ENCODE measurements at regions not wholly inside any gene's neighbourhood (a gene's known extent, or its start where the extent isn't known, plus 50 kb on each side); places are given as distances from the start of the nearest gene placed in this dataset.

- peaks cover 0 to 5% (median 0%) of the 10 kb centered on the region in 11 experiments; a peak in 1 of 22 replicates for H3K9me3 ChIP-seq (replicated peaks in 1 of 11)
- no peaks in the 10 kb centered on the region for H3K27me3 ChIP-seq
- H3K27ac ChIP-seq, result no peak overlapping the region
- H3K36me3 ChIP-seq, result no peaks in the 10 kb centered on the region
- no peak overlapping the region for H3K9ac ChIP-seq
- H3K4me1 ChIP-seq, result peaks cover 0 to 6% (median 0%) of the 10 kb centered on the region in 10 experiments; a peak in 6 of 20 replicates
- TF ChIP-seq Cebpa-rat (IDR thresholded peaks at IDR 0.05), result no peak
- no peak overlapping the region for H3K4me2 ChIP-seq
- H3K4me3 ChIP-seq, result no peak overlapping the region
- H4K20me1 ChIP-seq, result no peaks in the 10 kb centered on the region
Measured at GRCh38 chr9:81234924-81235610, 454.3 kb downstream of the TLE1 start.

GRCh38 chr9:81231011-81231410 lies 458.3 kb downstream of the TLE1 start:
- Histone ChIP-seq H3K9me3 (replicated peaks in 1 of 11) (peaks cover 0 to 13% (median 3%) of the 10 kb centered on the region in 11 experiments; a peak in 5 of 22 replicates), H3K4me3 (no peak overlapping the region), H3K4me2 (no peak overlapping the region), H3K9ac (no peak overlapping the region), H3K4me1 (peaks cover 0 to 2% (median 0%) of the 10 kb centered on the region in 10 experiments; a peak in 6 of 20 replicates), H4K20me1 (no peaks in the 10 kb centered on the region), H3K36me3 (no peaks in the 10 kb centered on the region), H3K27ac (no peak overlapping the region), H3K27me3 (no peaks in the 10 kb centered on the region)
- no peak for TF ChIP-seq Cebpa-rat (IDR thresholded peaks at IDR 0.05)

DNA sequence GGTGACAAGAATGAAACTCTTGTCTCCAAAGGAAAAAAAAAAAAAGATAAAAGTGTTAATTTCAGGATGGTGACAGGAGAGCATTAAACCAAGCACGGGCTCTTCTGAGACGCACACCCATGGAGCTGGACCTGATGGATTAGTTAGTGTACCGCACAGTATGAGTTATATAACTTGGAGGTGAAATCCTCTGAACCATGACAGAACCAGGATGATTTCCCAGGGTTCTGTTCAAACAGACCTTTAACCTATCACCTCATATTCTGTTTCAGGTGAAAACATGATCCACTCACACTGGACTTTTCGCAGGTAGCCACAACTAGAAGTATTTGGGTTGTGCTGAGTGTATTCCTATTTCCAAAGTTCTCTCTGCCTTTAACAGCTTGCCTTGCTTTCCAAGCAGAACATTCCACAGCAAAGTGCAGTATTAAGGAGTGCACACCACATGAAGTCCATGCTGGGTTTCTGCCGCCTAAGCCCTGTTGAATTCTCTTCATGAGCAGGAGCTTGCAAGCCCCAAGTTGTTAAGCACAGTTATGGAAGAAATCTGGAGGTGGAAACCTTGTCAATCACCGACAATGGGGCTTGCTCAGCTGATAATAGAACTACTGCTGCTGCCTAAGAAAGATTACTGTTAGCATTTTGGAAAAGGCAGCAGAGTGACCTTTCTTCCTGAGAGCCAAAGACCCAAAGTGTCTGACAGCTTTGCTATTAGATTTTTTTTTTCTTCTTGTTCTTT lies 461.7 kb downstream of the TLE1 start:
- Histone ChIP-seq H3K27me3 (no peaks in the 10 kb centered on the region), H3K27ac (no peak overlapping the region), H3K36me3 (no peaks in the 10 kb centered on the region), H3K9ac (no peak overlapping the region), H3K4me2 (no peak overlapping the region), H3K4me3 (no peak overlapping the region), H3K9me3 (replicated peaks in 1 of 11) (peaks cover 0 to 13% (median 3%) of the 10 kb centered on the region in 11 experiments; a peak in 5 of 22 replicates), H3K4me1 (peaks cover 0 to 33% (median 25%) of the 10 kb centered on the region in 10 experiments; a peak in 17 of 20 replicates), H4K20me1 (no peaks in the 10 kb centered on the region)
- no peak for TF ChIP-seq Cebpa-rat (IDR thresholded peaks at IDR 0.05)

GRCh38 chr9:81225596-81225995 lies 463.8 kb downstream of the TLE1 start:
- Histone ChIP-seq H3K27ac (no peak overlapping the region), H3K4me1 (peaks cover 0 to 33% (median 25%) of the 10 kb centered on the region in 10 experiments; a peak in 17 of 20 replicates), H4K20me1 (no peaks in the 10 kb centered on the region), H3K27me3 (no peaks in the 10 kb centered on the region), H3K9me3 (replicated peaks in 1 of 11) (peaks cover 0 to 13% (median 3%) of the 10 kb centered on the region in 11 experiments; a peak in 5 of 22 replicates), H3K4me3 (no peak overlapping the region), H3K36me3 (no peaks in the 10 kb centered on the region), H3K9ac (no peak overlapping the region), H3K4me2 (peak overlapping the region in 3 of 11 experiments; percentile 18 to 86 (median 78); a peak in 7 of 22 replicates)
- TF ChIP-seq Cebpa-rat (IDR thresholded peaks at IDR 0.05), result no peak

DNA sequence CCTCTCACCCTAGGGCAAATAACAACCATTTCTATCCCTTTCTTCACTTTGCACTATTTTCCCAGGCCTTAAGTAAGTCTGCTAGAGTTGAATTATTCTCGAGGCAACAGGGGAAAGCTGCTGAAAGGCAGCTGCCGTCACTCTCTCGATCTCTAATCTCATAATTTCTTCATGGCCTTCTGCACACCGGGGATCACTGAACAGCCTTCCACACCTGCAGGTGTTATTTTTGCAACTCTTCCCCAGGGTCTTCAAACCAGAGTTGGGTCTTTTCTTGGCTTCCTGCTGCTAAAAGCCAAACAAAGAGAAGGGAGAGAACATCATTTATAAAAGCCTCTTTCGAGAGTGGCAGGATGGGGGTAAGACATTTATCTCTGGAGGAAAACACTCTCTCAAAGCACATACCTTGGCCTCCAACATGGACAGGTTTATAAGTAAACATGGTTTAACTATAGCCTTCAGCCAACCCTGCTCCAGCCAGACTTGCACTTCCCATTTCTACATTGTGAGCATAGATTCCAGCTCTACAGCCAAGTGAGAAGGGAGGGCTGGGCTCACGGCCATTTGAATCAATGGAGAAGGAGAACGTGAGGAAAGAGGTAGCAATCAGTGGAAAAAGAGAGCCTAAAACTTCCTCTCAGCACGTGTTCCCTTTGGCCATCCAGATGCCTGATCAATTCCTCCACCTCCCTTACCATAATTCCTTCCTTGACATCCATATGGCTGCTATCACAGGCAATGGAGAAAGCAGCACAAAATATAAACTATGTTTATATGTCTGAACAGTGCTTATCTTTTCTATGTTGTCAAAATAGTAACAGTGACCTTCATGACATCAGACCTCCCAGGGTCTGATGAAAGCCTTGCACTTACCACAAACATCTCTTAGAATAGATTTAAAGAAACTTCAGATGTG lies 464.9 kb downstream of the TLE1 start:
- Histone ChIP-seq H3K4me2 (peak overlapping the region in 9 of 11 experiments; percentile 23 to 86 (median 72); a peak in 17 of 22 replicates), H3K27me3 (no peaks in the 10 kb centered on the region), H3K36me3 (no peaks in the 10 kb centered on the region), H3K27ac (peak overlapping the region in 3 of 11 experiments; percentile 16 to 59 (median 54); a peak in 4 of 22 replicates), H4K20me1 (no peaks in the 10 kb centered on the region), H3K9ac (peak overlapping the region in 1 of 11 experiments; percentile 47; a peak in 2 of 22 replicates), H3K4me3 (peak overlapping the region in 1 of 10 experiments; percentile 41; a peak in 2 of 20 replicates), H3K4me1 (peaks cover 0 to 33% (median 25%) of the 10 kb centered on the region in 10 experiments; a peak in 17 of 20 replicates), H3K9me3 (replicated peaks in 1 of 11) (peaks cover 0 to 8% (median 1%) of the 10 kb centered on the region in 11 experiments; a peak in 5 of 22 replicates)
- no peak for TF ChIP-seq Cebpa-rat (IDR thresholded peaks at IDR 0.05)

DNA sequence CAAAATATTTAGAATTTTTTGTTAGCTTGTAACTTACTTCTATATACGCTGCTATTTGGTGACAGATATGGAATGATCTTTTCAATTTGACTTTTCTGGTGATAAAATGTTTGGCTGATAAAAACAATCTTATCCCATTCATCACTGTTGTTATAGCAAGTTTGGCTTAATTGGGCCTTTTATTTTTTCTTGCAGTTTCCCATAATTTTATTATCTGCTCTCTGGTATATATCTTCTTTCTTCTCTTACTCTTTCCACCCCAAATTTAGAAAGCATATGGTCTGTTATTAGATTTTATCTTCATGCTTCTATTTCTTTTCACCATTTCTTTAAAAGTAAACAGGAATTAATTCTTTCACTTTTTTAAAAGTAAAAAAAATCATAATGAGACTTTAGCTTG lies 474.4 kb downstream of the TLE1 start:
- Histone ChIP-seq H3K9me3 (replicated peaks in 1 of 11) (peaks cover 3 to 30% (median 19%) of the 10 kb centered on the region in 11 experiments; a peak in 14 of 22 replicates), H3K27ac (no peak overlapping the region), H3K4me3 (no peak overlapping the region), H3K4me1 (no peaks in the 10 kb centered on the region), H3K27me3 (no peaks in the 10 kb centered on the region), H3K9ac (no peak overlapping the region), H3K36me3 (no peaks in the 10 kb centered on the region), H4K20me1 (no peaks in the 10 kb centered on the region), H3K4me2 (no peak overlapping the region)
- TF ChIP-seq Cebpa-rat (IDR thresholded peaks at IDR 0.05), result no peak

DNA sequence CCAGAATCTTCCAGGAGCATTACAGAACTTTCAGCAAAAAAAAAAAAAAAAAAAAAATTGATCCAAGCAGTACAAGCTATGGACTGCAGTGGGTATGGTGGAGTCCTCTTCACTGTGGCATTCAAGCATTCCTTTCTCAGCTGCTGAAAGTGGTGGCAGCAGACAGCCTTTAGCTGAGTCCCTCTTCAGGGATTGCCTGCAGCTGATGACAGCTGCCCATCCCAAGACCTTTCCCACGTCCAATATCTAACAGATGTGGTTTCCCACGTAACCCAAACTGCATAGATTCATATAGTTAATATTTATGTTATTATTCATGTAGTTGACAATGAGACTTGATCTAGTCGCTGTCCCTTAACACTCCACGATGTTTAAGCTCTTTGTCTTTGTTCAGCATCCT lies 475.9 kb downstream of the TLE1 start:
- H3K27me3 ChIP-seq, result no peaks in the 10 kb centered on the region
- TF ChIP-seq Cebpa-rat (IDR thresholded peaks at IDR 0.05), result no peak
- H3K27ac ChIP-seq, result no peak overlapping the region
- no peaks in the 10 kb centered on the region for H3K36me3 ChIP-seq
- H4K20me1 ChIP-seq, result no peaks in the 10 kb centered on the region
- H3K4me3 ChIP-seq, result no peak overlapping the region
- peaks cover 3 to 27% (median 19%) of the 10 kb centered on the region in 11 experiments; a peak in 14 of 22 replicates for H3K9me3 ChIP-seq (replicated peaks in 1 of 11)
- no peak overlapping the region for H3K4me2 ChIP-seq
- no peaks in the 10 kb centered on the region for H3K4me1 ChIP-seq
- H3K9ac ChIP-seq, result no peak overlapping the region

DNA sequence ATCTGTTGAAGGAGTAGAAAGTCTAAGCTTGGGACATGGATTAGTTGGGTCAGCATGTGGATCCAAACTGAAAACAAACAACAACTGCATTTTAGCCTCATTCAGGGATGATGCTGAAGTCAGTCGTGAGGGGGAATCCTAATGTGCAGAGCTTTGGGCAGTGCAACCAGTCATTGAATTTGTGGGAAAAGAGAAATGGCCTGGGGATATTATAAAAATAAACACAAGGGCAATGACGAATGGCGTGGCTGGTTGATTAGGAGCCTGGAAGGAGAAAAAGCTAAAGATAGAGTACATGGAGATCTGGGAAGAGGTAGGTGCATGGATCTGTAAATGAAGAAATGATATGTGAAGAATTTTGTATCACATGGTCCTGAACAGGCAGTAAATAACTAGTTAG lies 477.6 kb downstream of the TLE1 start:
- Histone ChIP-seq H3K4me3 (no peak overlapping the region), H3K36me3 (no peaks in the 10 kb centered on the region), H4K20me1 (no peaks in the 10 kb centered on the region), H3K9ac (no peak overlapping the region), H3K4me1 (no peaks in the 10 kb centered on the region), H3K27ac (no peak overlapping the region), H3K27me3 (no peaks in the 10 kb centered on the region), H3K4me2 (no peak overlapping the region), H3K9me3 (replicated peaks in 1 of 11) (peaks cover 0 to 10% (median 3%) of the 10 kb centered on the region in 11 experiments; a peak in 9 of 22 replicates)
- no peak for TF ChIP-seq Cebpa-rat (IDR thresholded peaks at IDR 0.05)

Data from BLaER1 treated with 17β-estradiol and CSF1 and Interleukin-3, amounts not matched to agents 10 nM and 100 nM (cell line).